ENCODE measurements at regions not wholly inside any gene's neighbourhood (a gene's known extent, or its start where the extent isn't known, plus 50 kb on each side); places are given as distances from the start of the nearest gene placed in this dataset.

DNA sequence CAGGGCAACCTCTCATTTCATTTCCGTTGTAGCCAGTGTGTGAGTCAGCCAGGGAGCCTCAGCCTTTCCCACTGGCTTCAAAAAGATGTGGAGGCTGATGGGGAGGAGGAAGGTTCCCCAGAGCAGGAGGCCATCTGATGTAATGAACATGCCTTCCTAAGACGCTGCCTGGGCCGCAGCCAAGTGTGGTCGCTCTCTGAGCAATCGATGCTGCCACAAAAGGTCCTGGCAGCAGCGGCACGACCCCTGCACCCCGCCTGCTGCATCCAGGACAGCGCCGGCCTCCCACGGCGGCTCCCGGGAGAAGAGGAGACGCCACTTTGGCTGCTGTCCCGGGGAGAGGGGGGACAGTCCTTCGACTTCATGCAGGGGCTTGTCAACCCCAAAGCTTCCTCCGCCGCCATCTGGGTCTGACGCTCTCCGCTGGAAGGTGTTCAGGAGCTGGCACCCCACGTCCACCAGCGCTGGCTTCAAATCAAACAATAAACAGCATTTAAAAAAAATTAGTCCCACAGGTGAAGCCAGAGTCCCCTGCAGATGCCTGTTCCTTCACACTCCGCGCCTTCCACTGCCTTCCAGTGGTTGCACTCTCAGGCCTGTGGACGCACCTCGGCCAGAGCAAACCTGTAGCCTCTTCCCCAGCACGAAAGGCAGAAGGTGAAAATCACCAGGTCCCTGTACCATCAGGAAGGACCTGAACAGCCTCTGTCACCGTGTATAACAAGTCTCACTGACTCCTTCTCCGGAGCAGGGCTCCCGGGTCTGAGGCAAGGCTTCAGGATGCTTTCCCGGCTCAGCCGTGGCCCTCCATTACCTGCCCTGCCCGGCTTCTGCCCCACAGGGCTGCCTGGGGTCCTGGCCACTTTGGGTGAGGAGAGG is 930.7 kb downstream of the BRD1 start (continued):
- TF ChIP-seq, protein P1, sequence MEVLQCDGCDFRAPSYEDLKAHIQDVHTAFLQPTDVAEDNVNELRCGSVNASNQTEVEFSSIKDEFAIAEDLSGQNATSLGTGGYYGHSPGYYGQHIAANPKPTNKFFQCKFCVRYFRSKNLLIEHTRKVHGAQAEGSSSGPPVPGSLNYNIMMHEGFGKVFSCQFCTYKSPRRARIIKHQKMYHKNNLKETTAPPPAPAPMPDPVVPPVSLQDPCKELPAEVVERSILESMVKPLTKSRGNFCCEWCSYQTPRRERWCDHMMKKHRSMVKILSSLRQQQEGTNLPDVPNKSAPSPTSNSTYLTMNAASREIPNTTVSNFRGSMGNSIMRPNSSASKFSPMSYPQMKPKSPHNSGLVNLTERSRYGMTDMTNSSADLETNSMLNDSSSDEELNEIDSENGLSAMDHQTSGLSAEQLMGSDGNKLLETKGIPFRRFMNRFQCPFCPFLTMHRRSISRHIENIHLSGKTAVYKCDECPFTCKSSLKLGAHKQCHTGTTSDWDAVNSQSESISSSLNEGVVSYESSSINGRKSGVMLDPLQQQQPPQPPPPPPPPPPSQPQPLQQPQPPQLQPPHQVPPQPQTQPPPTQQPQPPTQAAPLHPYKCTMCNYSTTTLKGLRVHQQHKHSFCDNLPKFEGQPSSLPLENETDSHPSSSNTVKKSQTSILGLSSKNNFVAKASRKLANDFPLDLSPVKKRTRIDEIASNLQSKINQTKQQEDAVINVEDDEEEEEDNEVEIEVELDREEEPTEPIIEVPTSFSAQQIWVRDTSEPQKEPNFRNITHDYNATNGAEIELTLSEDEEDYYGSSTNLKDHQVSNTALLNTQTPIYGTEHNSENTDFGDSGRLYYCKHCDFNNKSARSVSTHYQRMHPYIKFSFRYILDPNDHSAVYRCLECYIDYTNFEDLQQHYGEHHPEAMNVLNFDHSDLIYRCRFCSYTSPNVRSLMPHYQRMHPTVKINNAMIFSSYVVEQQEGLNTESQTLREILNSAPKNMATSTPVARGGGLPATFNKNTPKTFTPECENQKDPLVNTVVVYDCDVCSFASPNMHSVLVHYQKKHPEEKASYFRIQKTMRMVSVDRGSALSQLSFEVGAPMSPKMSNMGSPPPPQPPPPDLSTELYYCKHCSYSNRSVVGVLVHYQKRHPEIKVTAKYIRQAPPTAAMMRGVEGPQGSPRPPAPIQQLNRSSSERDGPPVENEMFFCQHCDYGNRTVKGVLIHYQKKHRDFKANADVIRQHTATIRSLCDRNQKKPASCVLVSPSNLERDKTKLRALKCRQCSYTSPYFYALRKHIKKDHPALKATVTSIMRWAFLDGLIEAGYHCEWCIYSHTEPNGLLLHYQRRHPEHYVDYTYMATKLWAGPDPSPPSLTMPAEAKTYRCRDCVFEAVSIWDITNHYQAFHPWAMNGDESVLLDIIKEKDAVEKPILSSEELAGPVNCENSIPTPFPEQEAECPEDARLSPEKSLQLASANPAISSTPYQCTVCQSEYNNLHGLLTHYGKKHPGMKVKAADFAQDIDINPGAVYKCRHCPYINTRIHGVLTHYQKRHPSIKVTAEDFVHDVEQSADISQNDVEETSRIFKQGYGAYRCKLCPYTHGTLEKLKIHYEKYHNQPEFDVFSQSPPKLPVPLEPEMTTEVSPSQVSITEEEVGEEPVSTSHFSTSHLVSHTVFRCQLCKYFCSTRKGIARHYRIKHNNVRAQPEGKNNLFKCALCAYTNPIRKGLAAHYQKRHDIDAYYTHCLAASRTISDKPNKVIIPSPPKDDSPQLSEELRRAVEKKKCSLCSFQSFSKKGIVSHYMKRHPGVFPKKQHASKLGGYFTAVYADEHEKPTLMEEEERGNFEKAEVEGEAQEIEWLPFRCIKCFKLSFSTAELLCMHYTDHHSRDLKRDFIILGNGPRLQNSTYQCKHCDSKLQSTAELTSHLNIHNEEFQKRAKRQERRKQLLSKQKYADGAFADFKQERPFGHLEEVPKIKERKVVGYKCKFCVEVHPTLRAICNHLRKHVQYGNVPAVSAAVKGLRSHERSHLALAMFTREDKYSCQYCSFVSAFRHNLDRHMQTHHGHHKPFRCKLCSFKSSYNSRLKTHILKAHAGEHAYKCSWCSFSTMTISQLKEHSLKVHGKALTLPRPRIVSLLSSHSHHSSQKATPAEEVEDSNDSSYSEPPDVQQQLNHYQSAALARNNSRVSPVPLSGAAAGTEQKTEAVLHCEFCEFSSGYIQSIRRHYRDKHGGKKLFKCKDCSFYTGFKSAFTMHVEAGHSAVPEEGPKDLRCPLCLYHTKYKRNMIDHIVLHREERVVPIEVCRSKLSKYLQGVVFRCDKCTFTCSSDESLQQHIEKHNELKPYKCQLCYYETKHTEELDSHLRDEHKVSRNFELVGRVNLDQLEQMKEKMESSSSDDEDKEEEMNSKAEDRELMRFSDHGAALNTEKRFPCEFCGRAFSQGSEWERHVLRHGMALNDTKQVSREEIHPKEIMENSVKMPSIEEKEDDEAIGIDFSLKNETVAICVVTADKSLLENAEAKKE (CRISPR knock-in tag; IDR thresholded peaks at IDR 0.05): no peak
- no peak for TF ChIP-seq JUNB (IDR thresholded peaks at IDR 0.05; ENCODE audit: unreplicated experiment)
- no peak for TF ChIP-seq ZNF114 (CRISPR knock-in tag; IDR thresholded peaks at IDR 0.05)
- no peak for TF ChIP-seq NANOG (IDR thresholded peaks at IDR 0.05; ENCODE audit: borderline replicate concordance)
- TF ChIP-seq, protein P2, sequence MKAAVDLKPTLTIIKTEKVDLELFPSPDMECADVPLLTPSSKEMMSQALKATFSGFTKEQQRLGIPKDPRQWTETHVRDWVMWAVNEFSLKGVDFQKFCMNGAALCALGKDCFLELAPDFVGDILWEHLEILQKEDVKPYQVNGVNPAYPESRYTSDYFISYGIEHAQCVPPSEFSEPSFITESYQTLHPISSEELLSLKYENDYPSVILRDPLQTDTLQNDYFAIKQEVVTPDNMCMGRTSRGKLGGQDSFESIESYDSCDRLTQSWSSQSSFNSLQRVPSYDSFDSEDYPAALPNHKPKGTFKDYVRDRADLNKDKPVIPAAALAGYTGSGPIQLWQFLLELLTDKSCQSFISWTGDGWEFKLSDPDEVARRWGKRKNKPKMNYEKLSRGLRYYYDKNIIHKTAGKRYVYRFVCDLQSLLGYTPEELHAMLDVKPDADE (IDR thresholded peaks at IDR 0.05): no peak
- TF ChIP-seq STAT1 (IDR thresholded peaks at IDR 0.05; ENCODE audit: unreplicated experiment): no peak
- TF ChIP-seq, protein P3, sequence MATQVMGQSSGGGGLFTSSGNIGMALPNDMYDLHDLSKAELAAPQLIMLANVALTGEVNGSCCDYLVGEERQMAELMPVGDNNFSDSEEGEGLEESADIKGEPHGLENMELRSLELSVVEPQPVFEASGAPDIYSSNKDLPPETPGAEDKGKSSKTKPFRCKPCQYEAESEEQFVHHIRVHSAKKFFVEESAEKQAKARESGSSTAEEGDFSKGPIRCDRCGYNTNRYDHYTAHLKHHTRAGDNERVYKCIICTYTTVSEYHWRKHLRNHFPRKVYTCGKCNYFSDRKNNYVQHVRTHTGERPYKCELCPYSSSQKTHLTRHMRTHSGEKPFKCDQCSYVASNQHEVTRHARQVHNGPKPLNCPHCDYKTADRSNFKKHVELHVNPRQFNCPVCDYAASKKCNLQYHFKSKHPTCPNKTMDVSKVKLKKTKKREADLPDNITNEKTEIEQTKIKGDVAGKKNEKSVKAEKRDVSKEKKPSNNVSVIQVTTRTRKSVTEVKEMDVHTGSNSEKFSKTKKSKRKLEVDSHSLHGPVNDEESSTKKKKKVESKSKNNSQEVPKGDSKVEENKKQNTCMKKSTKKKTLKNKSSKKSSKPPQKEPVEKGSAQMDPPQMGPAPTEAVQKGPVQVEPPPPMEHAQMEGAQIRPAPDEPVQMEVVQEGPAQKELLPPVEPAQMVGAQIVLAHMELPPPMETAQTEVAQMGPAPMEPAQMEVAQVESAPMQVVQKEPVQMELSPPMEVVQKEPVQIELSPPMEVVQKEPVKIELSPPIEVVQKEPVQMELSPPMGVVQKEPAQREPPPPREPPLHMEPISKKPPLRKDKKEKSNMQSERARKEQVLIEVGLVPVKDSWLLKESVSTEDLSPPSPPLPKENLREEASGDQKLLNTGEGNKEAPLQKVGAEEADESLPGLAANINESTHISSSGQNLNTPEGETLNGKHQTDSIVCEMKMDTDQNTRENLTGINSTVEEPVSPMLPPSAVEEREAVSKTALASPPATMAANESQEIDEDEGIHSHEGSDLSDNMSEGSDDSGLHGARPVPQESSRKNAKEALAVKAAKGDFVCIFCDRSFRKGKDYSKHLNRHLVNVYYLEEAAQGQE (IDR thresholded peaks at IDR 0.05; ENCODE audit: unreplicated experiment): no peak

All from GM23338 (cell line).